Upper lobe of left lung (tissue), 6 donors: ENCODE measurements at regions not wholly inside any gene's neighbourhood (a gene's known extent, or its start where the extent isn't known, plus 50 kb on each side); places are given as distances from the start of the nearest gene placed in this dataset.

Experiments
- ATAC-seq, 2 donors: fragments of 200-7000 bp; cut with Tn5 transposase; one replicate each; pipeline ENCODE4 v1.9.1; 2022; ENCODE audit warnings: mild to moderate bottlenecking in 2 of 2, moderate library complexity in 2 of 2; ENCODE audit not compliant: low FRiP score in 2 of 2
- DNase-seq, 2 donors: peaks; one replicate each; pipeline ENCODE4 v3.0.0-alpha.2; 2019 to 2020
- H3K27ac ChIP-seq, 4 donors: fragments of 200-600 bp; sonication (generic); one replicate each; pipeline ENCODE4 v1.5.1; 2016 to 2019
- H3K27me3 ChIP-seq, 4 donors: fragments of 200-600 bp; sonication (generic); one replicate each; pipeline ENCODE4 v1.5.1; 2017 to 2019
- H3K36me3 ChIP-seq, 4 donors: fragments of 200-600 bp; sonication (generic); one replicate each; pipeline ENCODE4 v1.5.1; 2016 to 2019
- H3K4me1 ChIP-seq, 4 donors: fragments of 200-600 bp; sonication (generic); one replicate each; pipeline ENCODE4 v1.5.1; 2018 to 2019
- H3K4me3 ChIP-seq, 4 donors: fragments of 200-600 bp; sonication (generic); one replicate each; pipeline ENCODE4 v1.5.1; 2017 to 2019; ENCODE audit warnings: mild to moderate bottlenecking in 2 of 4, moderate library complexity in 1 of 4
- H3K9me3 ChIP-seq, 4 donors: fragments of 200-600 bp; sonication (generic); one replicate each; pipeline ENCODE4 v1.5.1; 2018 to 2019
- CTCF ChIP-seq, 6 experiments: fragments of 450-650 bp in 4 of 6; fragments of 200-600 bp in 2 of 6; sonication (generic) in 2 of 6; IDR thresholded peaks; one replicate each; pipeline ENCODE4 v1.5.1; 2016 to 2019; ENCODE audit warnings: antibody characterized with exemption in 6 of 6
- EP300 ChIP-seq, 4 donors: sonication (generic); formaldehyde crosslinking; IDR thresholded peaks; one replicate each; pipeline ENCODE4 v1.5.1; 2017; ENCODE audit warnings: antibody characterized with exemption in 4 of 4, control low read depth in 2 of 4
- POLR2A ChIP-seq, 4 donors: fragments of 450-650 bp; IDR thresholded peaks; one replicate each; pipeline ENCODE4 v1.5.1; 2016 to 2017; ENCODE audit warnings: antibody characterized with exemption in 4 of 4, mild to moderate bottlenecking in 2 of 4
- POLR2AphosphoS5 ChIP-seq, 2 donors: sonication (generic); formaldehyde crosslinking; IDR thresholded peaks; one replicate each; pipeline ENCODE4 v1.5.1; 2017; ENCODE audit warnings: antibody characterized with exemption in 2 of 2
- WGBS, 2 donors: methylation state at CpG; one replicate each; pipeline ENCODE4 v1.1.5; 2017 to 2018; 5-methylcytosine and 5-hydroxymethylcytosine counted together
- donor health status: DM: no; HTN: no; CAD: no; lungs with moderate emphysema.
- donor health status: DM: no; HTN: yes; CAD: no; lungs with severe emphysema.

GRCh38 chr2:120498576-120499394 is 152.8 kb downstream of the INHBB start:
- TF ChIP-seq POLR2AphosphoS5 (IDR thresholded peaks at IDR 0.05) = no peak
- no peak for TF ChIP-seq CTCF (IDR thresholded peaks at IDR 0.05)
- no peak for TF ChIP-seq EP300 (IDR thresholded peaks at IDR 0.05)
- H3K4me1 ChIP-seq = no peaks in the 10 kb centered on the region
- ATAC-seq (no peak), DNase-seq (no peak)
- H3K27me3 ChIP-seq = no peaks in the 10 kb centered on the region
- WGBS, 2 donors = 61 to 76% methylated on average over 6 to 13 of the region's 13 CpGs
- H3K9me3 ChIP-seq = no peaks in the 10 kb centered on the region
- no peaks in the 10 kb centered on the region for H3K36me3 ChIP-seq
- no peak overlapping the region for H3K4me3 ChIP-seq
- H3K27ac ChIP-seq = no peak overlapping the region

GRCh38 chr2:120499784-120500495 is 154.0 kb downstream of the INHBB start:
- DNase-seq (no peak), ATAC-seq (no peak)
- TF ChIP-seq POLR2AphosphoS5 (IDR thresholded peaks at IDR 0.05) = no peak
- no peak for TF ChIP-seq CTCF (IDR thresholded peaks at IDR 0.05)
- no peak for TF ChIP-seq POLR2A (IDR thresholded peaks at IDR 0.05)
- no peak for TF ChIP-seq EP300 (IDR thresholded peaks at IDR 0.05)

GRCh38 chr2:120501591-120501990 is 155.7 kb downstream of the INHBB start:
- DNase-seq (no peak), ATAC-seq (no peak)
- no peaks in the 10 kb centered on the region for H3K4me1 ChIP-seq
- WGBS, 2 donors = 74 to 84% methylated on average over 7 to 8 of the region's 8 CpGs
- H3K36me3 ChIP-seq = no peaks in the 10 kb centered on the region
- TF ChIP-seq POLR2A (IDR thresholded peaks at IDR 0.05) (no peak), EP300 (IDR thresholded peaks at IDR 0.05) (no peak), CTCF (IDR thresholded peaks at IDR 0.05) (no peak), POLR2AphosphoS5 (IDR thresholded peaks at IDR 0.05) (no peak)
- H3K4me3 ChIP-seq = no peak overlapping the region
- no peak overlapping the region for H3K27ac ChIP-seq
- H3K9me3 ChIP-seq = no peaks in the 10 kb centered on the region
- H3K27me3 ChIP-seq = no peaks in the 10 kb centered on the region

More at GRCh38 chr2:120499784-120500495, 154.0 kb downstream of the INHBB start:
- Histone ChIP-seq H3K4me3 (no peak overlapping the region), H3K27me3 (no peaks in the 10 kb centered on the region), H3K36me3 (no peaks in the 10 kb centered on the region), H3K4me1 (no peaks in the 10 kb centered on the region), H3K27ac (no peak overlapping the region), H3K9me3 (no peaks in the 10 kb centered on the region)
- 81 to 84% methylated on average over 9 to 13 of the region's 13 CpGs for WGBS, 2 donors

GRCh38 chr2:120502357-120502756 is 156.4 kb downstream of the INHBB start:
- Histone ChIP-seq H3K27me3 (no peaks in the 10 kb centered on the region), H3K4me1 (no peaks in the 10 kb centered on the region), H3K27ac (no peak overlapping the region), H3K4me3 (no peak overlapping the region), H3K36me3 (no peaks in the 10 kb centered on the region), H3K9me3 (no peaks in the 10 kb centered on the region)
- ATAC-seq (no peak), DNase-seq (no peak)
- TF ChIP-seq POLR2AphosphoS5 (IDR thresholded peaks at IDR 0.05) = no peak
- no peak for TF ChIP-seq POLR2A (IDR thresholded peaks at IDR 0.05)
- TF ChIP-seq EP300 (IDR thresholded peaks at IDR 0.05) = no peak
- TF ChIP-seq CTCF (IDR thresholded peaks at IDR 0.05) = no peak
- WGBS, 2 donors = 68 to 84% methylated on average over 4 to 6 of the region's 6 CpGs
